ENCODE measurements at regions not wholly inside any gene's neighbourhood (a gene's known extent, or its start where the extent isn't known, plus 50 kb on each side); places are given as distances from the start of the nearest gene placed in this dataset.

DNA sequence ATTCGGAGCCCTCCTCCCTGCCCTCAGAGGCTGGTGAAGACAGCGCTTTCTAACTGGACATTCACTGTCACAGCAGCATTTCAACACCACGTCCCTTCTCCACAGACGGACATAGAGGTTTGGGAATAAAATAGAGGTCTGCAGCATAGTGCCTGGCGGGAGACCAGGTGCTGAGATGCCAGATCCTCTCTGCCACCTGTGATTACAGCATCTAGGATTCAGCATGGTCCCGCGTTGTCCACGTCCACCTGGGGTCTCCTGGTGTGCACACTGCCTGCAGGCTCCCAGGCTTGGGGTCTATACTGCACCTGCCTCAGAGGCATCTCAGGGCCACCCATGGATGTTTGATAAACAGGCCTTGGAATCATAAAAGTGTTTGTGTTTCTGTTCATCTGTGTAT lies 175.5 kb downstream of the TMEM18 start:
- Histone ChIP-seq H4K20me1 (ENCODE audit: insufficient read depth) (no peaks in the 10 kb centered on the region), H3K9ac (no peak overlapping the region), H3K4me3 (IDR thresholded peaks at IDR 0.05; ENCODE audit: insufficient read depth, low read depth, low read length) (no peak overlapping the region), H3K36me3 (ENCODE audit: insufficient read depth) (no peaks in the 10 kb centered on the region), H3K27me3 (ENCODE audit: insufficient read depth, low read depth) (no peaks in the 10 kb centered on the region), H2AFZ (ENCODE audit: low read depth) (no peak overlapping the region), H3K4me2 (no peak overlapping the region), H3K4me1 (ENCODE audit: low read depth, poor library complexity, severe bottlenecking) (no peaks in the 10 kb centered on the region), H3K79me2 (ENCODE audit: insufficient read depth, low read depth) (no peaks in the 10 kb centered on the region), H3K27ac (no peak overlapping the region)
- TF ChIP-seq, protein P1, sequence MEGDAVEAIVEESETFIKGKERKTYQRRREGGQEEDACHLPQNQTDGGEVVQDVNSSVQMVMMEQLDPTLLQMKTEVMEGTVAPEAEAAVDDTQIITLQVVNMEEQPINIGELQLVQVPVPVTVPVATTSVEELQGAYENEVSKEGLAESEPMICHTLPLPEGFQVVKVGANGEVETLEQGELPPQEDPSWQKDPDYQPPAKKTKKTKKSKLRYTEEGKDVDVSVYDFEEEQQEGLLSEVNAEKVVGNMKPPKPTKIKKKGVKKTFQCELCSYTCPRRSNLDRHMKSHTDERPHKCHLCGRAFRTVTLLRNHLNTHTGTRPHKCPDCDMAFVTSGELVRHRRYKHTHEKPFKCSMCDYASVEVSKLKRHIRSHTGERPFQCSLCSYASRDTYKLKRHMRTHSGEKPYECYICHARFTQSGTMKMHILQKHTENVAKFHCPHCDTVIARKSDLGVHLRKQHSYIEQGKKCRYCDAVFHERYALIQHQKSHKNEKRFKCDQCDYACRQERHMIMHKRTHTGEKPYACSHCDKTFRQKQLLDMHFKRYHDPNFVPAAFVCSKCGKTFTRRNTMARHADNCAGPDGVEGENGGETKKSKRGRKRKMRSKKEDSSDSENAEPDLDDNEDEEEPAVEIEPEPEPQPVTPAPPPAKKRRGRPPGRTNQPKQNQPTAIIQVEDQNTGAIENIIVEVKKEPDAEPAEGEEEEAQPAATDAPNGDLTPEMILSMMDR (conservative IDR thresholded peaks at IDR 0.05; ENCODE audit: low read depth, low read length), result no peak

DNA sequence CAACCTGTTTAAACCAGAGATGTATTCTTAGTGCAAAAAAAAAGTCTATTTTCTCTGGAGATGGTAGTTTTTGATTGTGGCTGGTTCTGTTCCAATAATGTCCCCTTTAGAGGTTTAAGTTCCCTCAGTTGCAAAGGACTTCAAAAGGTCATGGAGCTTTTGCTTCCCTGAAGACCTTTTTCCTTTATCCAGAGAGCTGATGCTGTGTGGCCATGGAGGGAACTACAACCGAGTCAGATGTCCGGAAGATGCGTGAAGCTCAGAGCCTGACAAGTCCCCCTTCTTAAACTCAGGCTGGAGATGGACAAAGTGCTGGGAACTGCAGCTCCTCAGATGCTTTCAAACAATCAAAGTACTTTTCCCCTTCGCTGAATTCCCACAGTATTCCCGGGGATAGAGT lies 176.1 kb downstream of the TMEM18 start:
- Histone ChIP-seq H3K36me3 (ENCODE audit: insufficient read depth) (no peaks in the 10 kb centered on the region), H3K27me3 (ENCODE audit: insufficient read depth, low read depth) (no peaks in the 10 kb centered on the region), H2AFZ (ENCODE audit: low read depth) (no peak overlapping the region), H3K4me3 (IDR thresholded peaks at IDR 0.05; ENCODE audit: insufficient read depth, low read depth, low read length) (no peak overlapping the region), H3K4me1 (ENCODE audit: low read depth, poor library complexity, severe bottlenecking) (no peaks in the 10 kb centered on the region), H3K27ac (no peak overlapping the region), H3K9ac (no peak overlapping the region), H4K20me1 (ENCODE audit: insufficient read depth) (no peaks in the 10 kb centered on the region), H3K79me2 (ENCODE audit: insufficient read depth, low read depth) (no peaks in the 10 kb centered on the region), H3K4me2 (no peak overlapping the region)
- TF ChIP-seq, protein P1 (conservative IDR thresholded peaks at IDR 0.05; ENCODE audit: low read depth, low read length), result no peak

DNA sequence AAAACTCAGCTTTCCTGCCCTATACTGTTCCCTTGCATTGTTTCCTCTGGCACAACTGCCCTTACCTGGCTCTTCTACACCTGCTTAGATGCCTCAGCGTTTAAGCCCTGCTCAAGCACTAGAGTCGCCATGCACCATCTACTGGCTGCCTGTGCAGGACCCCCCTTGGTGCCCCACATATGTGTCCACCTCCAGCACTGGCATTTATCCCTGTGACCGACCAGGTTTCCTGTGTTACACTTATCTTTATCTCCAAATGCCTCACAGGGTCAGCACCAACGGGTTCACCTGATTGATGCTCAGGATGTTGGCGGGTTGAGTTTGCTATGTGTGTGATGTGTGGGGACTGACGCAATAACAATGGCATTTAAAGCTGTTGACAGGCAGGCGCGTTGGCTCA lies 177.5 kb downstream of the TMEM18 start:
- Histone ChIP-seq H3K4me2 (no peak overlapping the region), H3K36me3 (ENCODE audit: insufficient read depth) (no peaks in the 10 kb centered on the region), H3K79me2 (ENCODE audit: insufficient read depth, low read depth) (no peaks in the 10 kb centered on the region), H3K27me3 (ENCODE audit: insufficient read depth, low read depth) (no peaks in the 10 kb centered on the region), H3K4me1 (ENCODE audit: low read depth, poor library complexity, severe bottlenecking) (no peaks in the 10 kb centered on the region), H2AFZ (ENCODE audit: low read depth) (no peak overlapping the region), H3K4me3 (IDR thresholded peaks at IDR 0.05; ENCODE audit: insufficient read depth, low read depth, low read length) (no peak overlapping the region), H3K27ac (no peak overlapping the region), H3K9ac (no peak overlapping the region), H4K20me1 (ENCODE audit: insufficient read depth) (no peaks in the 10 kb centered on the region)
- TF ChIP-seq, protein P1 (conservative IDR thresholded peaks at IDR 0.05; ENCODE audit: low read depth, low read length), result no peak

DNA sequence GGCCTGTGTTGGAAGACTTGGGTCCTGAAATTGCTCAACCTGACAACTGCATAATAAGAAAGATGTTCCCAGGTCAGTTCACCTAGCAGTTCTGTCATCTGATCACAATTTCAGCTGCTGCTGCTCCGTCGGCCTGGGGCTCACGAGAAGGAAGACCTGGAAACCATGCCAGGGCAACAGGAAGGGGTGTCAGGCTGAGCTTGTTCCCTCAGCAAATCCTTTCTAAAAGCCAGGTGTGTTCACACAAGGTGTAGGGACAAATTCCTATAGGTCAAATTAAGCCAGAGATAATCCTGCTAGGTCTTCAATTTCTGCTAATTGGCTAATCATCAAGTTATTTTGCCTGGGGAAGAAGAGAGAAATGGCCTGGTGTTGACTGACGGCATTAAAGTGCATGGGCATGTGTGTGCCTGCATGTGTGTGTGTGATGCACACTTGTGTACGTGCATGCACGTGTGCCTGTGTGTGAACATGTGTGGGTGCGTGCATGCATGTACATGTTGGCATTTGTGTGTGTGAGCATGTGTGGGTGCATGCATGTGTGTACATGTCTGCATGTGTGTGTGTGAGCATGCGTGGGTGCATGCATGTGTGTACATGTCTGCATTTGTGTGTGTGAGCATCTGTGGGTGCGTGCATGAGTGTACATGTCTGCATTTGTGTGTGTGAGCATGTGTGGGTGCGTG lies 178.6 kb downstream of the TMEM18 start:
- Histone ChIP-seq H3K9ac (no peak overlapping the region), H3K27ac (no peak overlapping the region), H3K27me3 (ENCODE audit: insufficient read depth, low read depth) (no peaks in the 10 kb centered on the region), H3K36me3 (ENCODE audit: insufficient read depth) (no peaks in the 10 kb centered on the region), H3K4me3 (IDR thresholded peaks at IDR 0.05; ENCODE audit: insufficient read depth, low read depth, low read length) (no peak overlapping the region), H3K4me2 (no peak overlapping the region), H3K4me1 (ENCODE audit: low read depth, poor library complexity, severe bottlenecking) (no peaks in the 10 kb centered on the region), H2AFZ (ENCODE audit: low read depth) (no peak overlapping the region), H4K20me1 (ENCODE audit: insufficient read depth) (no peaks in the 10 kb centered on the region), H3K79me2 (ENCODE audit: insufficient read depth, low read depth) (no peaks in the 10 kb centered on the region)
- TF ChIP-seq, protein P1 (conservative IDR thresholded peaks at IDR 0.05; ENCODE audit: low read depth, low read length), result no peak
